ENCODE measurements at regions not wholly inside any gene's neighbourhood (a gene's known extent, or its start where the extent isn't known, plus 50 kb on each side); places are given as distances from the start of the nearest gene placed in this dataset.

DNA sequence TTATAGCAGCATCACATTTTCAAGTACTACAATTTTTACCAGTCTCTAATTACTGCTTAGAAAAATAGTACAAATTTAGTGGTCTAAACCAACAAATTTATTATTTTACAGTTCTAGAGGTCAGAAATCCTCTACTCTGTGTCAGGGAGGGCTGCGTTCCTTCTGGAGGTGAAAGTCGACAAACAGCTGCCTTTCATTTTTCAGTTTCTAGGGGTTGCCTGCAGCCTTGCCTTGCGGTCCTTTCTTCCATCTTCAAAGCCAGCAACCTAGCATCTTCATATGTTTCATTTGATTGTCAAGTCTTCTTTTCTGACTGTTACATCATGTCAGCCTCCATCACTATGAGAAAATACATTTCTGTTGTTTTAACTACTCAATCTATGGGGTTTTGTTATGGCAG is 1022.1 kb downstream of the CDH18 start:
- Histone ChIP-seq H3K4me2 (ENCODE audit: insufficient read depth, insufficient read length, low read length) (no peak overlapping the region), H4K91ac (ENCODE audit: insufficient read length, low read depth, low read length) (no peak overlapping the region), H2BK20ac (ENCODE audit: low read depth, low read length, poor library complexity, severe bottlenecking) (no peak overlapping the region), H2AK5ac (ENCODE audit: insufficient read length, low read length) (no peak overlapping the region), H3K4me1 (ENCODE audit: insufficient read depth, low read length) (no peaks in the 10 kb centered on the region), H3K9me3 (ENCODE audit: control insufficient read depth, low read depth, low read length) (no peaks in the 10 kb centered on the region), H4K5ac (ENCODE audit: insufficient read length, low read depth, low read length) (no peak overlapping the region), H3K4ac (ENCODE audit: low read depth, low read length) (no peak overlapping the region), H3K79me2 (ENCODE audit: insufficient read depth, low read length) (no peaks in the 10 kb centered on the region), H4K8ac (replicated peaks; ENCODE audit: insufficient read length, low read depth, low read length) (no peak overlapping the region), H3K56ac (ENCODE audit: insufficient read length, low read depth, low read length) (no peak overlapping the region), H3K23me2 (ENCODE audit: insufficient read length, low read depth, low read length, poor library complexity, severe bottlenecking) (no peaks in the 10 kb centered on the region), H3K18ac (ENCODE audit: insufficient read length, low read depth, low read length) (no peak overlapping the region), H4K20me1 (ENCODE audit: control insufficient read depth, insufficient read depth, insufficient read length) (no peaks in the 10 kb centered on the region), H2BK15ac (ENCODE audit: low read depth, low read length) (no peak overlapping the region), H3T11ph (ENCODE audit: low read length) (no peak overlapping the region), H2BK12ac (ENCODE audit: insufficient read length, low read depth, low read length) (no peak overlapping the region), H3K79me1 (ENCODE audit: insufficient read depth, low read depth, low read length, poor library complexity, severe bottlenecking) (no peaks in the 10 kb centered on the region), H3K27ac (ENCODE audit: insufficient read length, low read depth, low read length) (no peak overlapping the region), H3K9ac (ENCODE audit: extremely low read depth, insufficient read length, low read length) (no peak overlapping the region), H3K14ac (ENCODE audit: insufficient read depth, low read length) (no peak overlapping the region), H3K27me3 (ENCODE audit: insufficient read depth, low read length) (no peaks in the 10 kb centered on the region), H2AFZ (ENCODE audit: low read length) (no peak overlapping the region), H3K23ac (ENCODE audit: insufficient read length, low read depth, low read length) (no peak overlapping the region), H2BK5ac (ENCODE audit: insufficient read length, low read length) (no peak overlapping the region), H2BK120ac (ENCODE audit: low read depth, low read length, poor library complexity, severe bottlenecking) (no peak overlapping the region)
- no CpG with 5 or more reads among the region's 3 CpGs for WGBS (ENCODE audit: extremely low coverage, insufficient read length, low lambda C conversion rate)
- H3K4me1 Mint-ChIP-seq: no peaks in the 10 kb centered on the region
- H3K27me3 Mint-ChIP-seq (ENCODE audit: low read depth): no peaks in the 10 kb centered on the region
- TF ChIP-seq, protein P1, sequence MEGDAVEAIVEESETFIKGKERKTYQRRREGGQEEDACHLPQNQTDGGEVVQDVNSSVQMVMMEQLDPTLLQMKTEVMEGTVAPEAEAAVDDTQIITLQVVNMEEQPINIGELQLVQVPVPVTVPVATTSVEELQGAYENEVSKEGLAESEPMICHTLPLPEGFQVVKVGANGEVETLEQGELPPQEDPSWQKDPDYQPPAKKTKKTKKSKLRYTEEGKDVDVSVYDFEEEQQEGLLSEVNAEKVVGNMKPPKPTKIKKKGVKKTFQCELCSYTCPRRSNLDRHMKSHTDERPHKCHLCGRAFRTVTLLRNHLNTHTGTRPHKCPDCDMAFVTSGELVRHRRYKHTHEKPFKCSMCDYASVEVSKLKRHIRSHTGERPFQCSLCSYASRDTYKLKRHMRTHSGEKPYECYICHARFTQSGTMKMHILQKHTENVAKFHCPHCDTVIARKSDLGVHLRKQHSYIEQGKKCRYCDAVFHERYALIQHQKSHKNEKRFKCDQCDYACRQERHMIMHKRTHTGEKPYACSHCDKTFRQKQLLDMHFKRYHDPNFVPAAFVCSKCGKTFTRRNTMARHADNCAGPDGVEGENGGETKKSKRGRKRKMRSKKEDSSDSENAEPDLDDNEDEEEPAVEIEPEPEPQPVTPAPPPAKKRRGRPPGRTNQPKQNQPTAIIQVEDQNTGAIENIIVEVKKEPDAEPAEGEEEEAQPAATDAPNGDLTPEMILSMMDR (conservative IDR thresholded peaks at IDR 0.05): no peak
- no peaks in the 10 kb centered on the region for H3K36me3 Mint-ChIP-seq (ENCODE audit: insufficient read depth in 1 of 3, low read depth in 3 of 3)
- H3K9me3 Mint-ChIP-seq: no peaks in the 10 kb centered on the region
- DNase-seq: no peak
- H3K27ac Mint-ChIP-seq: no peak overlapping the region
- no peak overlapping the region for H3K4me3 Mint-ChIP-seq

Data from H9 (cell line).